HUES48 (cell line): ENCODE measurements at regions not wholly inside any gene's neighbourhood (a gene's known extent, or its start where the extent isn't known, plus 50 kb on each side); places are given as distances from the start of the nearest gene placed in this dataset.
"Not testable (repeated sequence)": the region's sequence is repeated elsewhere in the genome, so short reads cannot be mapped to it uniquely, and the experiment has no call there.

ENCODE experiments used
- H3K27ac ChIP-seq: one replicate; pipeline ENCODE4 v1.7.0; 2013; ENCODE audit warnings: low read depth, low read length, inconsistent platforms
- H3K27me3 ChIP-seq: 2 replicates; pipeline ENCODE4 v1.6.1; 2013; ENCODE audit warnings: mild to moderate bottlenecking, low read length; ENCODE audit not compliant: control insufficient read depth, insufficient read depth
- H3K36me3 ChIP-seq: 2 replicates; pipeline ENCODE4 v1.6.1; 2013; ENCODE audit warnings: low read length; ENCODE audit not compliant: control insufficient read depth, insufficient read depth
- H3K4me1 ChIP-seq: 2 replicates; pipeline ENCODE4 v1.6.1; 2013; ENCODE audit warnings: mild to moderate bottlenecking, low read length; ENCODE audit not compliant: control insufficient read depth, insufficient read depth
- H3K4me3 ChIP-seq: 2 replicates; pipeline ENCODE4 v1.5.1; 2013; ENCODE audit warnings: mild to moderate bottlenecking, low read depth, low read length
- H3K9ac ChIP-seq: 2 replicates; pipeline ENCODE4 v1.6.1; 2013; ENCODE audit warnings: mild to moderate bottlenecking, low read depth, low read length, moderate library complexity
- H3K9me3 ChIP-seq: 2 replicates; pipeline ENCODE4 v1.6.1; 2013; ENCODE audit warnings: low read length; ENCODE audit not compliant: control insufficient read depth, insufficient read depth

DNA sequence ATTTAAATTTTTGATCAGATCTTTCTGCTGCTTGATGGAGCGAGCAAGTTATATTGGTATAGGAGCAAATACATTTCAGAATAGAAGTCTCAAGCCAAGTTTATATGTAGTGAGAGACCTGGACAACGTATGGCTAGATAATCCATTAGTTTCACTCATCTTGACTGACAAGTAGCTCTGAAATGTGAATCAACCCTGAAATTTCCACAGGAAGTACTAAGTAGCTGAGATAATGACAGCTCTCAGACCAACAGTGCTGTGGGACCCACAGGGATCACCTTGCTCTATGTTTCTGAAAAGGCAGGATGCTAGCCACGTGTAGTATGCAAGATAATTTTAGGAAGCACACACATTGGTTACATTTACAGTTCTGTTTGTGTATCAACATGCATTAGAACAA lies 258.6 kb upstream of the FOXN3 start:
- H3K4me1 ChIP-seq = no peaks in the 10 kb centered on the region
- H3K9ac ChIP-seq = no peak overlapping the region
- no peak overlapping the region for H3K4me3 ChIP-seq
- no peaks in the 10 kb centered on the region for H3K36me3 ChIP-seq
- no peak overlapping the region for H3K27ac ChIP-seq
- H3K9me3 ChIP-seq = no peaks in the 10 kb centered on the region
- H3K27me3 ChIP-seq = no peaks in the 10 kb centered on the region

DNA sequence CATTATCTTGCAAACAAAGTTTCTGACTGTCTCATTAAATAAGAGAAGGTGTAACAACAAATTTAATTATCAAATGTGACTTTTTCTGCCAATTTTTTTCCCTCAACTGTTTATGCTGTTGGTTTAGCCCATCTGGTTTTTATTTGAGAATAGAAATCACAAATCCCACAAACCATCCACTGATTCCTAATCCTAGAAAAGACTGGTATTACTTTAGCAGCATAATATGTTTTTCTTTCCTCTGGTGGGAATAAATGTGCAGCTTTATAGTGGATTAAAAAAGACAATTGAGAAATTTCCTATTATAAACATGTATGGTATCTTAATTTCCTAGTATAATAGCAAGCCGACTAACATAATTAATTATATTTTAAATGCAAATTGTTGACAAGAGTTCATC lies 257.9 kb upstream of the FOXN3 start:
- Histone ChIP-seq H3K27me3 (no peaks in the 10 kb centered on the region), H3K27ac (no peak overlapping the region), H3K9ac (no peak overlapping the region)

DNA sequence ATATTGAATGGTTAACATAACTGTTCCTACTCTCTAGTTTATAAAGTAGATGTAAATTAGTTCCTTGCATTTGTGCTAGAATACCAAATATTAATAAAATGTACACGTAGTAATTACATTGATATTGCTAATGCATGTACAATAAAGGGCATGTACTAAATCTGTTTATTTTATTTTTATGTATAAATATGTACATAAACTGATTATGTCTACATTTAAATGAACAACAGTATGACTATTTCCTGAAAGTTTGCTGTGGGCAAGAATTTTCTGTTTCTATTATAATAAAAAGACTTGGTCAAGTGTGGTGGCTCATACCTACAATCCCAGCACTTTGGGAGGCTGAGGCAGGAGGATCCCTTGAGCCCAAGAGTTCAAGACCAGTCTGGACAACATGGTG lies 257.2 kb upstream of the FOXN3 start:
- Histone ChIP-seq H3K9me3 (no peaks in the 10 kb centered on the region), H3K27ac (no peak overlapping the region), H3K4me1 (no peaks in the 10 kb centered on the region), H3K36me3 (no peaks in the 10 kb centered on the region), H3K27me3 (no peaks in the 10 kb centered on the region), H3K4me3 (no peak overlapping the region), H3K9ac (no peak overlapping the region)

More for the DNA sequence above, 257.9 kb upstream of the FOXN3 start:
- H3K9me3 ChIP-seq = no peaks in the 10 kb centered on the region
- H3K4me3 ChIP-seq = no peak overlapping the region
- no peaks in the 10 kb centered on the region for H3K36me3 ChIP-seq
- H3K4me1 ChIP-seq = no peaks in the 10 kb centered on the region

DNA sequence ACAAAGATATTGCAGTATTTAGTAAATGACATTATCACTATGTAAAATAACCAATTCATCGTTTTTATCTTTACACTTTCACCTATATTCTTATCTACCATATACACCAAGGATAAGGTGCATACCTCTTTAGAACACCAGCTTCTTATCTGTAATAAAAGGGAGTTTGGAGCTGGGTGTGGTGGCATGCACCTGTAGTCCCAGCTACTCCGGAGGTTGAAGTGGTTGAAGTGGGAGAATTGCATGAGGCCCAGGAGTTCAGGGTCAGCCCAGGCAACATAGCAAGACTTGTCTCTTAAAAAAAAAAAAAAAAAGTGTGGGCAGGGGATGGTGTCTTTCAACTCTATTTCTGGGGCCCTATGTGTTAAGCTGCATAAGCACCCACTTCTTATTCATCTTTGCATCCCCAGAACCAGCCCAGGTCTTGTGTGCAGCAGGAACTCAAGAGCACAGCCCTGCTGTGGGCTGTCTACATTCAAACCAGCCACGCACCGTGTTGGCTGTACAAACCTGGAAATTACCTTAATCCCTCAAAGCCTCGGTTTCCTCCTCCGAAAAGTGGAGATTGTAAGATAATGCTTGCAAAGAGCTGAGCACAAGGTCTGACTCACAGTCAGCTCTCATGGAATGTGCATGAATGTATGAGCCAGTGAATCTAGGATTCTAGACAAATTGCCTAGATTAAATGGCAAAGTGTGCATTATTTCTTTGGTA lies 256.6 kb upstream of the FOXN3 start:
- Histone ChIP-seq H3K27ac (no peak overlapping the region), H3K4me1 (no peaks in the 10 kb centered on the region), H3K4me3 (no peak overlapping the region), H3K9ac (no peak overlapping the region), H3K36me3 (no peaks in the 10 kb centered on the region), H3K27me3 (no peaks in the 10 kb centered on the region), H3K9me3 (no peaks in the 10 kb centered on the region)

DNA sequence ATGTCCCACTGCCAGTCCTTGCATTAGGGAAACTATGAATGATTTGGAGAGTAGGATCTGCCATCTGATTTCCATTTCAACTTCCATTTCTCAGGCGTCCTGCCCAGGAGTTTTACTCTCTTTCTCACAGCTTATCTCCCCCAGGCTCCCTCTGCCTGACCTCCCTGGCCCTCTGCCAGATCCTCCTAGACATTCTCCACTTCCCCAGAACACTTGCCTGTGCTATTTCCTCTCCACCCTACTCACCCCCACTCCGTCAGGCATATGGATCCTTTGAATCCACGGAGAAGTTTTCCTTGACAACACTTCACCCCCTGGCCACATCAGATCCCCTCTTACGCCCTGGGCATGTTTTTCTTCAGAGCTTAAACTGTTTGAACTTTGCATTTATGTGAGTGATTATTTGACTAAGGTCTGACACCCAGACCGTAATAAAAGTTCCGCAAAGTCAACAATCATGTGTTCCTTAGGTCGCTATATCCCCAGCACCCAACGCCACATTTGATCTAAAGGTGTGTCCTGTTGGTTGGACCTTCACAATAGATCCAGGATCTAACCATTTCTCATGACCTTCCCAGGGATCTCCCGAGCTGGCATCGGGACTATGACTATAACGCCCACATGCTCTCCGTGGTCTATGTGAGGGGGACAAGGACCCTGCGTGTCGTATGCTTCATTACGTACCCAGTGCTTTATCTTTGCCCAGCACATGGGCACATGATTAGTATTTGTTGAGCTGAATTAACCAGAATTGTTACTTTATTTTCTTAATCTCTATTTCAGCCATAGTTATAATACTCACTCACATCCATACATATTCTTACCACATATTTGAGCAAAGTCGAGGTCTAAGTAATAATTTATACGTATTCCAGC lies 255.8 kb upstream of the FOXN3 start:
- Histone ChIP-seq H3K9me3 (no peaks in the 10 kb centered on the region), H3K36me3 (no peaks in the 10 kb centered on the region), H3K9ac (no peak overlapping the region), H3K4me1 (no peaks in the 10 kb centered on the region), H3K27ac (no peak overlapping the region), H3K27me3 (no peaks in the 10 kb centered on the region), H3K4me3 (no peak overlapping the region)

DNA sequence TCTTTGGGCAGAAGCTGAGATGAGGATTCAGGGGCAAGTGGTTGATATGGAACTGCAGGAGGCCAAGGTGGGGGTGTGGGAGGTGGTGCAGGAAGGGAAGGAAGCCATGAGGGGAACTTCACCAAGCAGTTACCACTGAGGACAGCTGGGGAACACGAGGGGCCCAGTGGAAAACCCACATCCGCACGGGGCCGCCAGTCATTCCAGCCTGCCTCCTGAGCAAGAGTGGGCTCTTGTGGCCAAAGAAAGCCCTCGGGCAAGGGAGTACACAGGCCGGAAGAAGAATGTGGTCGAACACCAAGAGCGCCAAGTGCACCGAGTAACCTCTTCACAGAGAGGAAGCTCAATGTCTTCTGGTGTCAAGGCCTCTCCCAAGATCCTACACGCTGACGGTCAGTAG lies 252.2 kb upstream of the FOXN3 start:
- Histone ChIP-seq H3K27ac (no peak overlapping the region), H3K9ac (no peak overlapping the region), H3K4me3 (no peak overlapping the region), H3K27me3 (no peaks in the 10 kb centered on the region), H3K9me3 (peaks cover 6% of the 10 kb centered on the region; the same call in 1 of the 2 replicates), H3K4me1 (no peaks in the 10 kb centered on the region), H3K36me3 (no peaks in the 10 kb centered on the region)

DNA sequence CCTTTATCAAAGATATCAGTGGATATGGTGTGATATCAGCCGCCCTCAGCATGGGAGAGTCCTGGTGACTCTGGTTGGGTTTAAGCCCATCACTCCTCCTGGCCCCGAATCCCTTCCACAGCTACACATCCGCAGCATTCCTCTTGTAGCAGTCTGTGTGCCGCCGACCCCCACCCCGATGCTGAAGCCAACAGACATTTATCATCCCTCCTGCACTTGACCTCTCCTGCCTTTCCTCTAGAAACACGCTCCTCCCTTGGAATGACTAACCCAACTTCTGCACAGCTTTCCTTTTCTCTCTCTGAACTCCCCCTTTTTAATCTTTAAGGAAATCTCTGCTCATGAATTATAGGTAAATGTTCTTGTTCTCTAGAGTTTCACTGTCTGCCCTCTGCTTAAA lies 250.9 kb upstream of the FOXN3 start:
- H3K27me3 ChIP-seq = no peaks in the 10 kb centered on the region
- no peak overlapping the region for H3K4me3 ChIP-seq
- H3K9ac ChIP-seq = no peak overlapping the region
- no peaks in the 10 kb centered on the region for H3K4me1 ChIP-seq
- no peaks in the 10 kb centered on the region for H3K36me3 ChIP-seq
- H3K27ac ChIP-seq = no peak overlapping the region
- peaks cover 6% of the 10 kb centered on the region; the same call in 1 of the 2 replicates for H3K9me3 ChIP-seq

DNA sequence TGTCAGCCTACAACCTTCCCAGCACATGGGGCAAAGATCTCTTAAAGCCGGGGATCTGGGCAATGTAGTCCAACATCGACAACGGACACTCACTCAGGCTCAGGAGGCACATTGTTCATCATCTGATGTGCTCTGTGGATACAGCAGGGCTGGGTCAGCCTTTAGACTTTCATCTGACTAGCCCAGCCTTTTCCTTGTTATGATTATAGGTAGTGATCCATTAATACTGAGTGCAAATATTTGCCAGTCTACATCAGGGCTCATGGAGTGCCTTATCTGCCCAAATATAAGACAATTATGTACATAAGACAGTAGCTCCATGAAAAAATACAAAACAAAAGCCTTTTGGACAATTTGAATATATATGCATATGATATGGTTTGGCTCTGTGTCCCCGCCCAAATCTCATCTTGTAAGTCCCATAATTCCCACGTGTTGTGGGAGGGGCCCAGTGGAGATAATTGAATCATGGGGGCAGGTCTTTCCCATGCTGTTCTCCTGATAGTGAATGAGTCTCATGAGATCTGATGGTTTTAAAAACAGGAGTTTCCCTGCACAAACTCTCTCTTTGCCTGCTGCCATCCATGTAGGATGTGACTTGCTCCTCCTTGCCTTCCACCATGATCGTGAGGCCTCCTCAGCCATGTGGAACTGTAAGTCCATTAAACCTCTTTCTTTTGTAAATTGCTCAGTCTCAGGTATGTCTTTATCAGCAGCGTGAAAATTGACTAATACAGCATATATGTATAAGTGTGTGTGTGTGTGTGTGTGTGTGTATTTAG lies 248.5 kb upstream of the FOXN3 start:
- not testable (repeated sequence) for H3K4me1 ChIP-seq, H3K27ac ChIP-seq, H3K9ac ChIP-seq, H3K4me3 ChIP-seq, H3K9me3 ChIP-seq, H3K36me3 ChIP-seq, H3K27me3 ChIP-seq

DNA sequence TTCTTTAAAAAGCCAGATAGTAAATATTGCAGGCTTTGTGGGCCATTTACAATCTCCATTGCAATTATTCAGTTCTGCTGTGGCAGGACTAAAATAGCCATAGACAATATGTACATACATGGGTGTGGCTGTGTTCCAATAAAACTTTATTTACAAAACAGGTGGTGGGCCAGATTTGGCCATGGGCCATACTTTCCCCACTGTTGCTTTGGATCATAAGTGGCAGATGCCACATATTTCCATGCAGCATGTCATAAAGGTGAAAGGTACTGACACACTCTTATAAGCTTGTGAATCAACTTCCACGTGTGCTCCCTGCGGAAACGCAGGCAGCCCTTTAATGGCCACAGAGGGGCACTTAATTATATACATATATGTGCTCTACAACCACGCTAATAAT lies 244.4 kb upstream of the FOXN3 start:
- Histone ChIP-seq H3K9ac (no peak overlapping the region), H3K9me3 (peaks cover 13% of the 10 kb centered on the region), H3K27ac (no peak overlapping the region), H3K4me3 (no peak overlapping the region), H3K4me1 (no peaks in the 10 kb centered on the region; the same call in 1 of the 2 replicates), H3K27me3 (no peaks in the 10 kb centered on the region), H3K36me3 (no peaks in the 10 kb centered on the region)

DNA sequence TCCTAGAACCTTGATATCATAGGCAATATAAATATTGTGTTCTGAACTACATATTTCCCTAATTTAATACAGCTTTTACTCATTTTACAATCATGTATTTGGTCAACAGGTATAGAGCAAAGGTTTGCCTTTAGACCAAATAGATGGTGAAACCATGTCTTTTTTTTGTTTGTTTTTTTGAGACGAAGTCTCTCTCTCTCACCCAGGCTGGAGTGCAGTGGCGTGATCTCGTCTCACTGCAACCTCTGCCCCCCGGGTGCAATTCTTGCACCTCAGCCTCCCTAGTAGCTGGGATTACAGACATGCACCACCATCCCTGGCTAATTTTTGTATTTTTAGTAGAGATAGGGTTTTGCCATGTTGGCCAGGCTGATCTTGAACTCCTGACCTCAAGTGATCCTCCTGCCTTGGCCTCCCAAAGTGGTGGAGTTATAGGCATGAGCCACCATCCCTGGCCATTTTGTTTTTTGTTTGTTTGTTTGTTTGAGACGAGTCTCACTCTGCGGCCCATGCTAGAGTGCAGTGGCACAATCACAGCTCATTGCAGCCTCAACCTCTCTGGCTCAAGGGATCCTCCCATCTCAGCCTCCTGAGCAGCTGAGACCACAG lies 243.7 kb upstream of the FOXN3 start:
- H3K9ac ChIP-seq, H3K36me3 ChIP-seq, H3K27ac ChIP-seq, H3K27me3 ChIP-seq, H3K4me3 ChIP-seq, H3K4me1 ChIP-seq: not testable (repeated sequence)
- peaks cover 13% of the 10 kb centered on the region for H3K9me3 ChIP-seq
